ENCODE measurements at regions not wholly inside any gene's neighbourhood (a gene's known extent, or its start where the extent isn't known, plus 50 kb on each side); places are given as distances from the start of the nearest gene placed in this dataset.

GRCh38 chr2:187638840-187639239, 84.6 kb upstream of the TFPI start:
- Histone ChIP-seq H3K4me3 (no peak overlapping the region), H3K27me3 (no peaks in the 10 kb centered on the region), H3K36me3 (no peaks in the 10 kb centered on the region), H3K4me1 (no peaks in the 10 kb centered on the region), H3K27ac (no peak overlapping the region), H3K9me3 (no peaks in the 10 kb centered on the region)
- in situ Hi-C loops (cut with MboI; ENCODE audit: low pct_ligation_motif_present in 1 of 4, low pct_unique_long_range_greater_than_20kb in 1 of 4, low sequenced_read_pairs in 3 of 4) (no loop called here), intact Hi-C loops (cut with DNase I; ENCODE audit: low total_unique reads) (no loop called here)
- TF ChIP-seq POLR2A (IDR thresholded peaks at IDR 0.05) (no peak), POLR2AphosphoS5 (IDR thresholded peaks at IDR 0.05) (no peak), CTCF (IDR thresholded peaks at IDR 0.05) (no peak), EP300 (IDR thresholded peaks at IDR 0.05; ENCODE audit: low read depth) (no peak)
- 71 to 83% methylated on average over 1 of the region's 1 CpG for WGBS, 2 donors (ENCODE audit: low coverage in 1 of 2)
- DNase-seq, result no peak

GRCh38 chr2:187640926-187641510, 86.8 kb upstream of the TFPI start:
- no peak overlapping the region for H3K4me3 ChIP-seq
- WGBS, 2 donors (ENCODE audit: low coverage in 1 of 2), result 71 to 76% methylated on average over 6 of the region's 6 CpGs
- no peak for DNase-seq
- H3K4me1 ChIP-seq, result no peaks in the 10 kb centered on the region
- no peaks in the 10 kb centered on the region for H3K27me3 ChIP-seq
- H3K9me3 ChIP-seq, result no peaks in the 10 kb centered on the region
- in situ Hi-C loops (cut with MboI; ENCODE audit: low pct_ligation_motif_present in 1 of 4, low pct_unique_long_range_greater_than_20kb in 1 of 4, low sequenced_read_pairs in 3 of 4) (no loop called here), intact Hi-C loops (cut with DNase I; ENCODE audit: low total_unique reads) (no loop called here)
- TF ChIP-seq POLR2AphosphoS5 (IDR thresholded peaks at IDR 0.05) (no peak), POLR2A (IDR thresholded peaks at IDR 0.05) (no peak), EP300 (IDR thresholded peaks at IDR 0.05; ENCODE audit: low read depth) (no peak), CTCF (IDR thresholded peaks at IDR 0.05) (no peak)
- H3K36me3 ChIP-seq, result no peaks in the 10 kb centered on the region
- H3K27ac ChIP-seq, result no peak overlapping the region

- H3K4me1 ChIP-seq, result no peaks in the 10 kb centered on the region
- DNase-seq, result no peak
- TF ChIP-seq EP300 (IDR thresholded peaks at IDR 0.05; ENCODE audit: low read depth) (no peak), CTCF (IDR thresholded peaks at IDR 0.05) (no peak), POLR2AphosphoS5 (IDR thresholded peaks at IDR 0.05) (no peak), POLR2A (IDR thresholded peaks at IDR 0.05) (no peak)
- no peaks in the 10 kb centered on the region for H3K36me3 ChIP-seq
- no peaks in the 10 kb centered on the region for H3K9me3 ChIP-seq
- intact Hi-C loops (cut with DNase I; ENCODE audit: low total_unique reads), result no loop called here
- no peak overlapping the region for H3K4me3 ChIP-seq
- no peaks in the 10 kb centered on the region for H3K27me3 ChIP-seq
- H3K27ac ChIP-seq, result no peak overlapping the region
- WGBS, 2 donors (ENCODE audit: low coverage in 1 of 2), result 63 to 73% methylated on average over 4 of the region's 4 CpGs
- in situ Hi-C loops (cut with MboI; ENCODE audit: low pct_ligation_motif_present in 1 of 4, low pct_unique_long_range_greater_than_20kb in 1 of 4, low sequenced_read_pairs in 3 of 4), result no loop called here
Measured at GRCh38 chr2:187642498-187642897, 88.3 kb upstream of the TFPI start.

- intact Hi-C loops (cut with DNase I; ENCODE audit: low total_unique reads), result no loop called here
- no peaks in the 10 kb centered on the region for H3K9me3 ChIP-seq
- H3K36me3 ChIP-seq, result no peaks in the 10 kb centered on the region
- TF ChIP-seq CTCF (IDR thresholded peaks at IDR 0.05), result no peak
- no peak for TF ChIP-seq EP300 (IDR thresholded peaks at IDR 0.05; ENCODE audit: low read depth)
- TF ChIP-seq POLR2A (IDR thresholded peaks at IDR 0.05), result no peak
- no peak for TF ChIP-seq POLR2AphosphoS5 (IDR thresholded peaks at IDR 0.05)
- no peak overlapping the region for H3K27ac ChIP-seq
- in situ Hi-C loops (cut with MboI; ENCODE audit: low pct_ligation_motif_present in 1 of 4, low pct_unique_long_range_greater_than_20kb in 1 of 4, low sequenced_read_pairs in 3 of 4), result no loop called here
- no peaks in the 10 kb centered on the region for H3K4me1 ChIP-seq
- no peak overlapping the region for H3K4me3 ChIP-seq
- no peaks in the 10 kb centered on the region for H3K27me3 ChIP-seq
- no peak for DNase-seq
Measured at GRCh38 chr2:187644486-187644885, 90.3 kb upstream of the TFPI start.
